ENCODE measurements at regions not wholly inside any gene's neighbourhood (a gene's known extent, or its start where the extent isn't known, plus 50 kb on each side); places are given as distances from the start of the nearest gene placed in this dataset.
A peak's percentile ranks its signal among the peaks of the same experiment; 100 is the strongest.
"Not testable (repeated sequence)": the region's sequence is repeated elsewhere in the genome, so short reads cannot be mapped to it uniquely, and the experiment has no call there.

DNA sequence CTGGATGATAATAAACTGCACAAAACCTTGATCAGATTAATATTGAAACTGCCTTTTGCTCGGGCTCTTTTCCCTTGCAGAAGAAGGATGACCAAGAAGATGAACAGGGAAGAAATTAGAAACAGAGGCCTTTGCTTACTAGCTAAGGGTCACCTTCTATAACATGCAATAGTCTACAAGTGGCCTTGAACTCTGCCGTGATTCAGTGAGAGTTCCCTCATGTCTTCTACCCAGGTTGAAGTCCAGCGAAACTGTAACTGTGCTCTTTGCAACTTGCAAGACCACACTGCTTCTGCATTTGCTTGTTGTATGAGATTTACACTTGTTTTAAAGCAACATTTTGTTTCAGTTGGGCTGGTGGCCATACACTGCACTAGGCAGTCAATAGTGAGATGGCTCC lies 108.4 kb downstream of the IGLL1 start:
- no peak for TF ChIP-seq ZFX (IDR thresholded peaks at IDR 0.05; ENCODE audit: borderline replicate concordance)
- TF ChIP-seq, protein P1, sequence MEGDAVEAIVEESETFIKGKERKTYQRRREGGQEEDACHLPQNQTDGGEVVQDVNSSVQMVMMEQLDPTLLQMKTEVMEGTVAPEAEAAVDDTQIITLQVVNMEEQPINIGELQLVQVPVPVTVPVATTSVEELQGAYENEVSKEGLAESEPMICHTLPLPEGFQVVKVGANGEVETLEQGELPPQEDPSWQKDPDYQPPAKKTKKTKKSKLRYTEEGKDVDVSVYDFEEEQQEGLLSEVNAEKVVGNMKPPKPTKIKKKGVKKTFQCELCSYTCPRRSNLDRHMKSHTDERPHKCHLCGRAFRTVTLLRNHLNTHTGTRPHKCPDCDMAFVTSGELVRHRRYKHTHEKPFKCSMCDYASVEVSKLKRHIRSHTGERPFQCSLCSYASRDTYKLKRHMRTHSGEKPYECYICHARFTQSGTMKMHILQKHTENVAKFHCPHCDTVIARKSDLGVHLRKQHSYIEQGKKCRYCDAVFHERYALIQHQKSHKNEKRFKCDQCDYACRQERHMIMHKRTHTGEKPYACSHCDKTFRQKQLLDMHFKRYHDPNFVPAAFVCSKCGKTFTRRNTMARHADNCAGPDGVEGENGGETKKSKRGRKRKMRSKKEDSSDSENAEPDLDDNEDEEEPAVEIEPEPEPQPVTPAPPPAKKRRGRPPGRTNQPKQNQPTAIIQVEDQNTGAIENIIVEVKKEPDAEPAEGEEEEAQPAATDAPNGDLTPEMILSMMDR (IDR thresholded peaks at IDR 0.05) = no peak
- no peak overlapping the region for H3K27ac ChIP-seq

DNA sequence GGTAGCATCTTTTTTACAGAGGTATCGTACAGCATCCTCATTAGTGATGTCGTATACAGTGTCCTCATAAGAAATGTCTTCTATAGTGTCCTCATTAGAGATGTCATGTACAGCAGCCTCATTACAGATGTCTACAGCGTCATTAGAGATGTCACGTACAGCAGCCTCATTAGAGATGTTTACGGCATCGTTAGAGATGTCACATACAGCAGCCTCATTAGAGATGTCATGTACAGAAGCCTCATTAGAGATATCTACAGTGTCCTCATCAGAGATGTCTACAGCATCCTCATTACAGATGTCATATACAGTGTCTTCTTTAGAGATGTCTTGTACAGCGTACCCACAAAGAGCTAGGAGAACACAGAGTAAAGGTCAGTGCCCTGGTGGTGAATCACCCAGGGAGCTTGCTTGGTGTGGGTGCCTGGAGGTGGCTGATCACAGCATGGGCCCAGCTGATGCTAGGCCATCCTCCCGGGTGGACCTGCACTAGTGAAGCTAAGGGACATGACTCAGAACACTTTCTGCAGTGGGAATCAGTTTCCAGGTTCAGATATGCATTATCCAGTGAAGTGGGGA lies 109.2 kb downstream of the IGLL1 start:
- no peak overlapping the region for H3K27ac ChIP-seq
- TF ChIP-seq ZFX (IDR thresholded peaks at IDR 0.05; ENCODE audit: borderline replicate concordance) = no peak
- TF ChIP-seq, protein P1 (IDR thresholded peaks at IDR 0.05) = no peak

DNA sequence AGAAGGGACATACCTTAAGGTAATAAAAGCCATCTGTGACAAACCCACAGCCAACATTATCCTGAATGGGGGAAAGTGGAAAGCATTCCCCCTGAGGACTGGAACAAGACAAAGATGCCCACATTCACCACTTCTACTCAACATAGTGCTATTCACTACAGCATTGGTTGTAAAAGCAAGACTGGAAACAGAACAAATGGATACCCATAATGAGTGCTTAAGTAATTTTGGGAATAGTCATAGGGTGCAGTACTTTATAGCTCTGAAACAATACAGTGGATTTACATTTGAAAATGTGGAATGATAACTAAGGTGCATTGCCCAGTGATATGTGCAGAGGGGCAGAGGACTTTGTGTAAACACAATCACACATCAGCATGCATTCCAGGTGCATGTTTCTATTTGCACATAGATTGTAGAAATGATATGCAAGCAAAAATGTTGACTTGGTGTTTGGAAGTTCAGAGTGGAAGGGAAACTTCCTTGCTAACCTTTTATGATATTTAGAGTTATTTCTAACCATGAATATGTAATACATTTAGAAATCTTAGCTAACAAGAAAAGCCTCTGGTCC lies 112.3 kb downstream of the IGLL1 start:
- H3K27ac ChIP-seq = peak overlapping the region; percentile 69
- TF ChIP-seq ZFX (IDR thresholded peaks at IDR 0.05; ENCODE audit: borderline replicate concordance) = no peak
- TF ChIP-seq, protein P1 (IDR thresholded peaks at IDR 0.05) = peak; percentile 4; the same call in 1 of the 2 replicates

DNA sequence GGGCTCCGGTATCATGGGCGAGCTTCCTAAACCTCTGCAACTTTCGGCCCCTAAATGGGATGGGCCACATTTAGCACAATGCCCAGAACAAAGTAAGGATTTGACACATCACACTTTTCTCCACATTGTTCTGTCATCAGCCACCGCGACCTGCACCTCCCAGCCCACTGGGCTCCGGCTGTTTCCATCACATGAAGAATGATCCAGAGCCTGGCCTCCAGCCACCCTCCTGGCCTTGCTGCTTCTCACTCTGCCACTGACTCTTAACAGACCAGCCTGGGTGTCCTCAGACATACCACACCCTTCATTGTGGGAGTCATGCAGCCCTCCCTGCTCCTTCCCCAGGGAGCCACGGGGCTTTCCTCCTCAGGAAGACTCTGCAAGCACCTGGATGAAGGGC lies 113.7 kb downstream of the IGLL1 start:
- H3K27ac ChIP-seq = peak overlapping the region; percentile 69
- no peak for TF ChIP-seq ZFX (IDR thresholded peaks at IDR 0.05; ENCODE audit: borderline replicate concordance)
- TF ChIP-seq, protein P1 (IDR thresholded peaks at IDR 0.05) = no peak

DNA sequence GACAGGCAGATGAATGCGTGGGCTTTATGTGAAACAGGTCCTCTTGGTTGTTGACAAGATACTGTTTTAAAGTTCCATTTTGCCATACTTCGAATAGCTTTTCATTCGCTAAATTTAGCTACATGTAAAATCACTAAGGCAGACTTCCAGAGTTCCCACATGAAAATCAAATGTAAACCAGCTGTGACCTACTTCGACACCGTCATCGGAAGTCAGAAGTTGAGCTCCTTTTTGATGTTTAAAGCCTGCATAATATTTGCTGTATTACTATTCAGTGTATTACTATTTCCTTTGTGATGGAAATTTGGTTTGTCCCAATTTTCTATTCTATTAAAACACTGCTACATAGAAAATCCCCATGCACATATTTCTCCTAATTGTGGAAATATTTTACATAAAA lies 115.3 kb downstream of the IGLL1 start:
- not testable (repeated sequence) for H3K27ac ChIP-seq

DNA sequence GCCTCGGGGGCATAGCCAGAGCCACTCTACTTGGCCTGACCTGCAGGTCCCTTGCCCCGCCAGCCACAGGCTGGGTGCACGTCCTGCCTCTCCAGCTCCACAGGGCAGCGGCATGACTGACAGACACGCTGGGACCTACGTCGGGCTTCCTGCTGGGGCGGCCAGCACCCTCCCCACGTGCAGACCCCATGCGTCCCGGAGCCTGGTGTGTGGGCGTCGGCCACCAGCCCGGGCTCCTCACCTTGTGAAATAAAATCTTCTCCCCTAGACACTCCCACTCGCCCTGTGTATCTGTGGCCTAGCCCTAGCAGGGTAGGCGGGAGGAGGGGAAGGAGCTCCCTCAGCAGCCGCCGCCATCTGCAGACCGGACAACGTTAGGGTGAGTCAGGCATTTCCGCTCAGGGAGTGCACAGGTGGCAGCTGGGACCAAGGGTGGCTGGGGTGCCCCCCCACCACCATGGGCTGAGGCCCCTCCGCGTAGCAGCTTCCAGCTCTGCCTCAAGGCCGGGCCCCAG lies 119.5 kb downstream of the IGLL1 start:
- not testable (repeated sequence) for H3K27ac ChIP-seq

DNA sequence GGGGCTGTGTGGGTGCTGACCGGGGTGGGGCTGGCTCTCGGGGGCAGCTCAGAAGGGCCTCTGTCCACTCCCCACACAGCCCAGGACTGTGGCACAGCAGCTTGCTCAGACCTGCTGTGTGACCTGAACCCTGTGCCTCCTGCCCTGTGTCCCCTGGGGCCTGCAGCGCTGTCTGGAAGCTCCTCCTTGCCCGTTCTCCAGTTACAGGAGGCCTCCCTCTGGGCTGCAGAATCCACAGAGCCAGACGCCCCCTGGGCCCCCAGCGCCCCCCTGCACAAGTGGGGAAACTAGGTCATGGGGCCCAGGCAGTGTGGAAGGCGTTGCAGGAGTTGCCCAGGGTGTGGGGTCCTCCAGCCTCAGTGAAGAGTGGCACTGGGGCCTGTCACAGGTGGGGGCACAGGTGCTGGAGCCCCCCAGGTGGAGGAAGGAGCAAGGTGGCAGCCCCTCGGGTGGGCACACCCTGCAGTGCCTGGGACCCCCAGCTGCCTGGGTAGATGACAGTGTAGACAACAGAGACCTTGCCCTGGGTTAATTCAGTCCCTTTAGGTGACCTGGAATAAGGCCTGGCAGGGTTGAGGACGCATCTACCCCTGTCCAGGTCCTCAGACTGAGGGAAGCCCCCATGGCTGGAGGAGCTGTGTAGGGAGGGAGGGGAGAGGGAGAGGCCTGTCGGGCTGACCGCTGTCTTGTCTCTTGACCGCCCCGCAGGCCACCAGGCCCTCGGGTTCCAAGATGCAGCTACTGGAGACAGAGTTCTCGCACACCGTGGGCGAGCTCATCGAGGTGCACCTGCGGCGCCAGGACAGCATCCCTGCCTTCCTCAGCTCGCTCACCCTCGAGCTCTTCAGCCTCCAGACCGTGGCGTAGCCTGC lies 120.2 kb downstream of the IGLL1 start:
- H3K27ac ChIP-seq = not testable (repeated sequence)

DNA sequence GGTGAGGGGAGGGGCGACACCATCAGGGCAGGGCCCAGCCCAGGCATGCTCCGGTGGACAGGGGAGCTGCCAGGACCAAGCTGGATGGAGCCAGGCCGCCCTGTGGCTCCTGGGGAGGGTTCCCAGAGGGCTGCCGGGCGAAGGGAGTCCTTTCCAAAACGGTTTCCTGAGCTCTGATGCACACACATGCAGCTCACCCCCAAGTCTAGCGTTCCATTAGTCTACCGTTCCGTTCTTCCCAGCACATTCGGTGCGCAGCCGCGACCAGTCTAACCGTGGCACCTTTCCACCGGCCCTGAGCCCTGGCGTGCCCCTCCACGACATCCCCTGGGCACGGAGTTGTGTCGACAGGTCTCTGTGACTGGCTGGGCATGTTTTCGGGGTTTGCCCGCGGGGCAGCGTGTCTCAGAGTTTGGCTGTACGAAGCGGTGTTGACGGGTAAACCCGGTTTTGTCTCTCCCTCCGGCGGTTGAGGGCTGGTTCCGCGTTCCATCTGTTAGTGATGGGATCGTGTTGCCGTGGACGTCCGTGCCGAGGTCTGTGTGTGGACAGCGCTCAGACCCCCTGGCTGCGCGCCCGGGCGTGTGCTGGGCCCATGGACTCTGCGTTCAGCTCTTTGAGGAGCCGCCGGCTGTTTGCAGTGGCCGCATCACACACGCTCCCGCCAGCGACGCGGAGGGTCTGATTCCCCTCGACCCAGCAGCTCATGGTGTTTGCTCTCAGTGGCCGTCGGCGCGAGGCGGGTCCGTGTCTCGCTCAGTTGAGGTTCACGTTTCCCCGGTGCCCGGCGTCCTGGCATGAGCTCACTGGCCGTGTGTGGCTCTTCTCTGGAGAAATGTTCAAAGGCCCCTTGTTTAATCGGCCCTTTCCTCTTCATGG lies 121.2 kb downstream of the IGLL1 start:
- H3K27ac ChIP-seq = no peak overlapping the region
- TF ChIP-seq, protein P1 (IDR thresholded peaks at IDR 0.05) = no peak
- TF ChIP-seq ZFX (IDR thresholded peaks at IDR 0.05; ENCODE audit: borderline replicate concordance) = no peak
